DMS114 treated with DMSO at 0.1 percent for 48 hours (cell line): ENCODE measurements at regions not wholly inside any gene's neighbourhood (a gene's known extent, or its start where the extent isn't known, plus 50 kb on each side); places are given as distances from the start of the nearest gene placed in this dataset.
"Not testable (repeated sequence)": the region's sequence is repeated elsewhere in the genome, so short reads cannot be mapped to it uniquely, and the experiment has no call there.

Experiments used
- DNase-seq: peaks from one replicate; lab custom pipeline; 2025; ENCODE audit not compliant: unreplicated experiment; lab: John Stamatoyannopoulos, UW

DNA sequence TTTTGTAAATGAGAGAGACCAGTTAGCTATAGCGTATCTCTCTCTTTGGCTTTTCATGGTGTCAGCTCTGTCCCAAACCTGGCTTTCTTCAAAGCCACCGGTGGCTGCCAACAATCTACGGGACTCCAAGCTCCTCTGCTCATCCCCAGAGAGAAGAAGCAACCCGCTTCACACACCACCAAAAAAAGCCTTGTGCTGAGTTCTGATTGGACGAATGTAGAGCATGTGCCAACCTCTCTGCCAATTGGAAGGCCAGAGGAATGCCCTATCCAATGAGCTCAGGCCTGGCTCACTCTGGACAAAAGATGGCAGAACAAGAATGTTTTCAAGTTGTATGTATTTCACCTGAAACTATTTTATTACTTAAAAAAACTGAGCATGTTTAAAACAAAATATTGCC, 202.4 kb downstream of the C16orf95 start:
- DNase-seq: no peak

DNA sequence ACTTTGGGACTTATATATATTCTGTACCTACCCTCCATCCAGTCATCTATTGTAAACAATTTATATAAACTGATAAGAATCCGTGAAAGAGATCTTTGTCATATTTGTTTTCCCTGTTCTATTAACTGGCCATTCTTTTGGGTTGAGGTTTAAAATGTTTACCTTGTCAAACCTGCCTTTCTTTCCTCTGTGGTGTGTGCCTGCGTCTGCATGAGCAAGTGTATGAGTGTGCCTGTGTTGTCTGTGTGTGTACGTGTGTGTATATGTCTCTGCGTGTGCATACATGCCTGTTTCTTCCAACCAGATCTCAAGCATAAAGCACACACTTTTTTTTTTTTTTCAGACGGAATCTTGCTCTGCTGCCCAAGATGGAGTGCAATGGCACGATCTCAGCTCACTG, 201.5 kb downstream of the C16orf95 start:
- no peak for DNase-seq

DNA sequence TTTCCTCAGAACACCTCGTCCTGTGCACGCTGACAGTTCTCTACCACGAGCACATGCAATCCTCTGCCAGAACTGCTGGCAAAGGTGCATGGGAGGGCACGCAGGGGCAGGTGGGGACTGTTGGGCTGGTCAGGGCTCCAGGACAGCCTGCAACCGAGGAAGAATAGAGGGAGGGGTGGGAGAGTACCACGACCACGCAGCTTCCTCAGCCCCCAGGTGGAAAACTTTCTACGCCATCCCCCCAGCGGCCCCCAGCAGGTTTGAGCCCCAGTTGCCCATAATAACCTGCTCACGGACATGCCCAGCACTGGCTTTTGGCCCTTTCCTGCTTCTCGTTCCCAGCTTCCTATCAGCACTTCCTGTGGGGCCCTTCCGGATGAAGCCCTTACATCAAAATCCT, 199.3 kb downstream of the C16orf95 start:
- DNase-seq: no peak

DNA sequence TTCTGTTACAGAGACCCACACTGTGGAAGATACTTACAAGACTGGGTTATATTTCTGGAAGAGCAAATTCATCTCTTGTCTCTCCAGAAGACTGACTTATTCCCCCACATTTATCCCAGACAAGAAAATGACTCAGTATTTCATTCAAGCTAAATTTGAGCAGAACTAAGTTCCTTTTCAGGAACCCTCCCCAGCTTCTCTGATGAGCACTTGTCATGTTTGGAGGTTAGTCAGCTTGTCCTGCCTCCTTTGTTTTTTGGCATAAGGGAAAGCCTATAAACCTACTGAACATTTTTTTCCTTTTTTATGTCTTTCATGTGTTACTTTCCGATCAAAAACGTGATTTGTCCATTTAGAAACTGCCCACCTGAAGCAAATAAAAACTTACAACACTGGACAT, 198.0 kb downstream of the C16orf95 start:
- no peak for DNase-seq

DNA sequence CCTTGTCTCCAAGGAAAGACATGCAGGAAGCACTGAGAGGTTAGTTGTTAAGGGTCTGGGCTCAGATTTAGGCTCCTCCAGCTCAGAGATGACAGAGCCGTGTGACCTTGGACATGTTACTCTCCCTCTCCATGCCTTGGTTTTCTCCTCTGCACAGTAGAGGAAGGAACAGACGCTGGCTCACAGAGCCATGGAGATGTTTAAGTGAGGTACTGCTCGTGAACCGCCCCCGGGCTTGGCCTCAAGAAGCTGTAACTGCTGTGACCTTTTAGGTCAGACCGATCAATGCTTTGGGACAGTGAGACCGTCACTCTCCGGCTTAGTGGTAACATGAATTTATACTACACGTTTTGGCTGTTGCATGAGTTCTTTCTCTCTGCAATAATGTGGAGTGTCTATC, 197.4 kb downstream of the C16orf95 start:
- no peak for DNase-seq

DNA sequence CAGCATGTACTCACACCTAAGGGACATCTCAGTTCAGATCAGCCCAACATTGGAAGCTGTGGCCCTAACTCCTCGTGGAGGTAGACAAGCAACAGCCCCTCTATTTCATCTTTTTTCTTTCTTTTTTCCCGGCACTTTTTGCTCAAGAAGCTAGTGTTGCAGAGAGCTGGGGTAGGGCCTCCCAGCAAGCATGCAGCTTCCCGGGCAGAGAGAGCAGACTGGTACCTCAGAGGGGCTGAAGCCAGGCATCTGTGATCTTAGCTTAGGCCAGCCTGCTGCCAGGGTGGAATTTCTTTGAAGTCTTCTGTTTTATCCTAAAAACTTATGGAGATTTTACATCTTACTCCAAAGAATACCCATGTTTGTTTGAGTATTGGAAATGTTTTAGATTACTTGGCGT, 195.4 kb downstream of the C16orf95 start:
- no peak for DNase-seq

DNA sequence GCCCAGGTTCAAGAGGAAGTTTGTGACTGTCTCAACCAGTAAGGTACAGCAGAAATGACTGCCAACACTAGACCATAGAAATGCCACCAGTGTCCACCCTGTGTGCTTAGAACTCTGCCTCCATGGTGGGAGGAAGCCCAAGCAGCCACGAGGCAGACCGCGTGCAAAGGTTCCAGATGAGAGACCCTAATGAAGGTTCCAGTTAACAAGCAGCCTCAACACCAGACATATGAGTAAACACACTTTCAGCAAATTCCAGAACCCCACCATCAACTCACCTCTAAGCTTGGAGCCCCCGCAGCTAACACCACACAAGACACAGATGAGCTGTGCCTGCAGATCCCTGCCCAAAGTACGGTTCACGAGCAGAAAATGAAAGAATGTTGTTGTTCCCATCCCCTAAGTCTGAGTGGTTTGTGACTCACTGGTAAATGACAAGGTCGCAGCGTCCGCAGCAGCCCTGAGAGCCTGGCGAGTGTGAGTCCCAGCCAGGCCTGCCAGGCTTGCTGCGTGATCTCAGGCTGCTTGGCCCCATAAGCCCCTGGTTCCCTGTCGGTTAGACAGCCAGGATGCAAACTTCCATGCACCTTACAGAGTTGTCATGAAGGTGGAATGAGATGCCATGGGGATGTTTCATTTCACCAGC, 193.7 kb downstream of the C16orf95 start:
- DNase-seq: no peak

DNA sequence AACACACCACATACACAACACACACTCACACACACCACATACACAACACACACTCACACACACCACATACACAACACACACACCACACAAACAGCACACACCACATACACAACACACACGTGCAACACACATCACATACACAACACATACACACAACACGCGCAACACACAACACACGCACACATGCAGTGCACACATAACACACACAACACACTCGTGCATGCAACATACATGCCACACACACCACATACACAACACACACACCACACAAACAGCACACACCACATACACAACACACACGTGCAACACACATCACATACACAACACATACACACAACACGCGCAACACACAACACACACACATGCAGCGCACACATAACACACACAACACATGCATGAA, 192.8 kb downstream of the C16orf95 start:
- not testable (repeated sequence) for DNase-seq

DNA sequence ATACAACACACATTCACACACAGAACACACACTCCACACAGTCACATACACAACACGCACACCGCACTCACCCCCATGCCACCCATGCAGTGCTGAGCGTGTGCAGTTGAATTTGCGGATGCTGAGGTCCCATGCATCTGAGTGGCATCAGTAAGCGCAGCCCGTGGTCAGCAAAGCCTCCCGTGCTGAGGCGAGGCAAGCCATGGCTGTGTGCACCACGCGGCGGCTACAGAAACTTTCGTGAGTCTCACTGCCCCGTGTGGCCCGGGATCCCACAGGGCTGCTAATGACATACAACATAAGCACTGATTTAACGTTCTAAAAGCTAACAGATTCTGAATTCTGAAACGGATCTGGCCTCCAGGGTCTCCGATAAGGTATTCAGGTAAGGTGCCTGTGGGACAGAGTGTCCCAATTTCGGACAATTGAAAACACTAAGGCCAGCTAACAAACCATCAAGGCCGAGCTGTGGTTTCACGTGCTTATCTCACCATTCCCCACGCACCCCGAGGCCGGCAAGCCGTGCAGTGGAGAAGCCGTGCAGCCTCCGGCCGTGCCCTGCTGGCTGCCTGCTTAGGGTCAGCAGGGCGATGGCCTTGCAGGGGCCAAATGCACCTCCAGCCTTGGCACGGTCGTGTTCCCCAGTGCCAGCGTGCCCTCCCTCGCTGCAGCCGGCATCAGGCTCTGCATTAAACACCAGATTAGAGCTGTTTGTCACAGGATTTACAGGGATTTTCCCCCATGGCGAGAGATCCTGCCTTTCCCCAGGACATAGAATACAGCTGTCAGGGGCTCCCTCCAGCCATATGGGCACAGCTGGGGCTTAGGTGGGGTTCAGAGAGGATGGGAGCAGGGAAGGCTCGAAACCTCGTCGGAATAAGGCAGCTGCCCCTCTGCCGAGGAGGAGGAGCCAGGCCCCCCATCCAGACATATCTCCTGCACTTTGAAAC, 191.7 kb downstream of the C16orf95 start:
- DNase-seq: no peak

DNA sequence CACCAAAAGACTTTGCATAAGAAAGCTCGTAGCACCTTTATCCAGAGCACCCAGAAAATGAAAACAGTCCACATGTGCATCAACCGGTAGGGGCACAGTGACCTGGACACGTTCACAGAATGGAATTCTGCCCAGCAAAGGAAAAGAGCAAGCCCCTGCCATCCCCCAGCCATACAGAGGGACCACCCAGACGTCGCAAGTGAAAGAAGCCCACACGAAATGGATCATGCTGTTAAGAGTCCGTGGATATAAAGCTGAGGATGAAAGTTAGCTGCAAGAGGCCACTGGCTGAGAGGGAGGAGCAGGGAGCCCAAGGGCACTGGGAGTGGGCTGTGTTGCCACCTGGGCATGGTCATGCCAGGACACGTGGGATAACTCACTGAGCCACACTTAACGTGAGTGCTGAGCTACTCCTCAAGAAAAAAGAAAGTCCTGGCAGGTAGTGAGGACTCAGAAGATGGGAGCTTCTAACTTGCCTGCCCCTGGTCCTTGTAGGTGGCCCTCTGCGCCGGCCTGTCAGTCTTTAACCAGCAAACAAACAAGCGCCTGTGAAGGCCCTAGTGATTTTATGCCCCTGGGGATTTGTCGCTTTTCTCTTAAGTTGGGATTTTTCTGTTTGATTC, 190.7 kb downstream of the C16orf95 start:
- no peak for DNase-seq

DNA sequence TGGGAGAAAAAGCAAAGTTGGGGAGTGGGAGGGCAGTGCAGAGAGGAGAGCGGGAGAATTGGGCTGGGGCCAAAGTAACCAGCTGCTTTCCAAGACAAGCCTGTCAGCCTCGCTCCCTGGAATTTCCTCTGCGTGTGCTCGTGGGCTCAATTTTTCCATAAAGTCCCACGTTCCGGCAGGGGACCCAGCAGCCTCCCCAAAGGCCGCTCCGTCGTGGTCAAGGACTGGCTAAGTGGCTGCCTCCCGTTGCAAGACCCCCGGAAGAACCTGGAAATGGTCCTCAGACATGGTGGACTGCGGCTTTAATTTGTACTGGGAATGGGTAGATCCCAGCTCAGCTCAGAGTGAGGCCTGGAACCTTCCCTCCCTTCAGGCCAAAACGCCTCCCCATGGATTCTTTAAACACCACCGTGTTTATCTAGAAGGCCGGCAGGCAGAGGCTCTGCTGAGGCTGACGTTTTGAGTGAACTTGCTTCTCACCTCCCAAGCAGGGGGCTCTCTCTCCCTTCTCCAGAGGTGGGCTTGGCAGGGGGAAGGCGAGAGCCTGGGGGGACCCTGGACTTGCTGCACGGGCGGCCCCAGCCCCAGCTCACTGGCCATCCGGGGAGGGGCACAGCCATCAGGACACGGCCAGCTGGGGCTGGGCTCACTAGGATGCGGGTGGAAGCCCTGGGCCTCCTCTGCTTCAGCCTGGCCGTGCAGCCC, 190.0 kb downstream of the C16orf95 start:
- DNase-seq: no peak

DNA sequence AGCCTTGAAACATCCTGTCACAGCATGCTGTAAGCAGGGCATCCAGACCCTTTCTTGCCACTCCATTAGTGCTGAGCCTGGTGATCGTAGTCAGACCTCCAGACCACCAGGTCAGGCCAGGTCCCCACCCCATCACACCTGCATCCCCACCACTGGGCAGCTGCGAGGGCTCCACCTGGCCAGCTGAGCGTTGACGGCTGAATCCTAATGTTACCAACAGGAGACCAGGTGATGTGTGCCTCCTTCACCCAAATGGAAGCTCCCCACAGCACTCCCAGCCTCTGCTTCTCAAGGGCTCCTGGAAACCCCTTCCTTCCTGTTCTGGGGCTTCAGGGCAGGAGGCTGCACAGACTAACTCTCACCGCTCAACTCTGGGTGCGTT, 189.4 kb downstream of the C16orf95 start:
- DNase-seq: no peak

DNA sequence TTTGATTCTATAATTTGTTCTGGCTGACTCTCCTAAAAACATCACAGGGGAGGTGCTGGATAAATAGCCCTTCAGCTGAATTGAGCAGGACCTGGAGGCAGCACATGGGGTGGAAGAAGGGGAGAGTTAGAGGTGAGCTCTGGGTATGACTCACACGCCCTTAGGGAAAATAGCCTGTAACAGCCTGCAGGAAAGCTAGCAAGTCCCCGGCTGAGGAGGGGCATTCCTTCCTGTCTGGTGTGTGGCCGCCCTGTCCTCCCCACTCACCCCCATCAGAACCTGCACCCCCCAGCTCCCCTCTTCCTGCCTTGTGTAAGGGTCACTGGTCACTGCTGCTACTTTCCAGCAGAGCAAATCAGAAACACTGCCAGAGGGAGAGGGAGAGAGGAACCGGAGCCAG, 187.4 kb downstream of the C16orf95 start:
- DNase-seq: no peak

DNA sequence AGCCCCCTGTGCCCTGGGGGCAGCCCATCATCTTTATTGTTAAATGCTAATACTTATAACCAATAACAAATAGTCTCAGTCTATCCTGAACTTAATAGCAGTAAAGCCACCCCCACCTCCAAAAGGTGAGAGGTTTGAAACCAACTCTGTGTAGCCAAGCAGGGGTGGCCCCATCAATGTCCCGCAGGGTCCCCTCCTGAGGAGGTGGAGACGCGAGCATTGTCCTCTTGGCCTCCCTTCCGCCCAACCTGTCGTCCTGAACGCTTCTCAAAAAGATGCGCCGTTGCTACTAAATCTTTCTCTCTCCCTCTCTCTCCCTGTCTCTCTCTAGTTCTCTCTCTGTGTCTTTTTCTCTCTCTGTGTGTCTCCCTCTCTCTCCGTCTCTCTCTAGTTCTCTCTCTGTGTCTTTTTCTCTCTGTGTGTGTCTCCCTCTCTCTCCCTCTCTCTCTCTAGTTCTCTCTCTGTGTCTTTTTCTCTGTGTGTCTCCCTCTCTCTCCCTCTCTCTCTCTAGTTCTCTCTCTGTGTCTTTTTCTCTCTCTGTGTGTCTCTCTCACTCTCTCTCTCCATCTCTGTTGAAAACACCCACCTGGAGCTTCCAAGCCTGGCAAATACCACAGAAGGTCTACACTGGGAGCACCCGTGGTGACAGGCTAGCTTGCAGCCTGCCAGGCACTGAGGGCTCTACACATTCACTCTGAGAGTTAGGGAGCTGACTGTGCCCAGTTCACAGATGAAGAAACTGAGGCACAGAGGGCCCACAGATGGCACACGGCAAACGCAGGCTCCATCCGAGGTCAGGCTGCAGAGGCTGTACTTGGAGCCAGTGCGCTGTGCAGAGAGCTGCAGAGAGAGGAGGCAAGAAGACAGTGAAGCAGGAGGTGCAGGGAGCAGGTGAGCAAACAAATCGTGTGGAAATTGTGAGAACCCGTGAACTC, 185.9 kb downstream of the C16orf95 start:
- DNase-seq: no peak

DNA sequence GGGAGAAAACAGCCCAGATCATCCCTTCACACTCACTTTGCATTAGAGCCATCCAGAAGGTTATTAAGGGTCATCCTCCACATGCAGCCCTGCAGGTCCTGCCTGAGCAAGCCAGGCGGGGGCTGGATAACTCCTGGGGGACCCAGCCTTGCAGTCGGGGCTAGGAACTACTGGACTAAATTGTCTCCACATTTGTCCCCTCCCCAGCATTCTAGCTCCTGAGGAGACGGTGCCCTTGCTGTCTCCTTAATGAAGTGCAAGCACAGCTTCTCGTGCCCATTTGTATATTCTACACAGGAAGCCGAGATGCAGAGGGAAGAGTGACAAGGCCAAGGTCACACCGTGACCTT, 185.2 kb downstream of the C16orf95 start:
- no peak for DNase-seq

DNA sequence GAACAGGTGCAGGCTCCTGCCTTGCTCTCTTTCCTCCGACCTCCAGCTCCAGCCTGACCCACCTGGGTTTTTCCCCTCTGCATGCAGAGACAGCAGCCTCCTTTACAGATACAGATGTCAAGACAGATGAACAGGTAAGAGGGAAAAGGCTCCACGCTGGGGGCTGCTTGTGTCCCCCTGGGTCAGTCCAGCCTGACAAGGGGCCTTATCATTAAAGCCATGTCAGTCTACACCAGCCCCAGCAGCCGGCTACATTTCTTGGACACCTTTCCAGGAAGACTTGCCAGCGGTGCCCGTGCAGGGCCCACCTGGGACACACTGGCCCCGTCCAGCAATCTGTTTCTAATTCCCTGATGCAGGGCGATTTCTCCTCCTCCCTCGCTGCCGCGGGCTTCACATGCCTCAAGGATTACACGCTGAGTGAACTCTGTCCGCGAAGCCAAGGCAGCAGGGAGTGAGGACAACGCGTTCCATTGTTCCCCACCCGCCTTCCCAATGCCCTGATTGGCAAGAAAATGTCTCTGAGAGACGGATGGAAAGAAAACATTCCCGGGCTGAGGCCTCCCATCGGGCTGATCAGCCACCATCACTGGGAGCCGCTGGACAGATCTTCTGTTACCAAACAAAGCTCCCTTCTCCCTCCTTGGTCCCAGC, 184.7 kb downstream of the C16orf95 start:
- DNase-seq: no peak

DNA sequence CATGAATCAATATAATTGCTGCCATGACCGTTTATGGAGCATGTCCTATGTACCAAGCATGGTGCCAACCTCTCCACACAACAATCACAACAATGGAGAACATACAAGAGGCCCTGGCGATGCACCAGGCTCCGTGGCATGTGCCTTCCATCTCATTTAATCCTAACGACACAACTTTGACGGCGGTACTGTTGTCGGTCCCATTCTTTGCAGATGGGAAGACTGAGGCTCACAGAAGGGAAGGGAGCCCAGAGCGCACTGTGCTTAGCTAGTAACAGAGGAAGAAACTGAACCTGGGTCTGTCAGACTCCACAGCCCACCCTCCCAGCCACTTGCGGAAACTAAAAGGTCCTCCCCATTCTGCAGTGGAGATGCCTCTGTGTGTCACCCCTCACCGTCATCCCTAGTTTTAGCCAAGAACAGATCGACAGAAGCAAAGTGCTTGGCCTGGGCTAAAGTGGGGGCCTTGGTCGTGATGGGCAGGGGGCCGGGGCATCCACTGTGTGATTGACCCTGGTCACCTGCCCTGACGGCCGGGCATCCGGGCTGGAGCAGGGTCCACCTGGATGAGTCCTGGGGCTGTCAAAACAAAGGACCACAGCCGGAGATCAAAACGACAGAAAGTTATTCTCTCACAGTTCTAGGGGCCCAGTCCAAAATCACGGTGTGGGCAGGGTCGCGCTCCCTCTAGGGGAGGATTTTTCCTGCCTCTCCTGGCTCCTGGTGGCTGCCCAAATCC, 183.9 kb downstream of the C16orf95 start:
- DNase-seq: no peak

DNA sequence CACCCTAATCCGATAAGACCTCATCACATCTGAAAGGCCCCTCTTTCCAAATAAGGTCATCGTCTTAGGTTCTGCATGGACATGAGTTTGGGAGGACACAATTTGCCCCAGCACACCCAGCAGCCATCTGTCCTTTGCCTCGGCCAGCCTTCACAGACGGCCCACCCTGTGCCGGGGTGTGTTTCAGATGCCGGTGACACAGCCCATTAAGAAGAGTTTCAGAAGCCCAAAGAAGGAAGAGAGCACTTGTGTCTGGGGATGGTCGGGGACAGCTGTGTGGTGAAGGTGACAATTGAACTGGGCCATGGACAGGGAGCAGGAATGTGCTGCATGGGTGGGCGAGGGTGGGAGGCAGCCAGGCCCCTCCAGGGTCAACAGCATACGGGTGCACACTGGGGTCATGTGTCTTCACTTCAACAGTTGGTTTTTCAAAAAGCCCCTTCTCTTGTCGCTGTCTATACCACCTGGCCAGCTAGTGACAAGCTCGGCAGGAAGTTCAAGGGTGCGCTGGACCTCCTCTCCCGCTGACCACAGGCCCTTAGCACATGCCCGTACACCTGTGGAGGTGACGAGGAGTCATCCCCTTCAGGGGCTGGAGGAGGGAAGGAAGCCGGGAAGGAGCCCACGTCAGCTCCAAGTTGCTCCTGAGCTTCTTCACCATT, 183.1 kb downstream of the C16orf95 start:
- no peak for DNase-seq

DNA sequence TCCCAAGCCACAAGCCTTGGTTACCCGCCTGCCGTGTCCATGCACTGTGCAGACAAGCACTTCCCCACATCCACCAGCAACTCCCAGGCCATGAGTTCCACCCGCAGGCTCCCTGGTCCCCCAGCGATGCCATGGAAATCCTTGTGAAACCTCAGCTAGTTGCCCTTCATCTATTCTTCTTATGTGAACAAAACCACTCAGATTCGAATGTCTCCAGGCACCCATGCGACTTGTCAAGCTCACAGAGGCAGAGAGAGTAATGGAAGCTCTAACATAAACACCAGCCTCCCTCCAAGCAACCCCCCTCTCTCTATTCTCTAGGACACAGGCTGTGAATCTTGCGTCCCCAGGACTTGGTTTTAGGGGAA, 182.6 kb downstream of the C16orf95 start:
- DNase-seq: no peak
